CD14-positive monocyte (primary cell): ENCODE measurements at regions not wholly inside any gene's neighbourhood (a gene's known extent, or its start where the extent isn't known, plus 50 kb on each side); places are given as distances from the start of the nearest gene placed in this dataset.
A peak's percentile ranks its signal among the peaks of the same experiment; 100 is the strongest.

Experiments
- DNase-seq, 3 donors: peaks; one replicate each; pipeline ENCODE4 v3.0.0-alpha.2; 2011 to 2022
- H2AFZ ChIP-seq: 2 replicates; pipeline ENCODE4 v1.6.0; 2012; ENCODE audit warnings: mild to moderate bottlenecking, low read depth, low read length, inconsistent platforms; ENCODE audit not compliant: insufficient read depth, poor library complexity, severe bottlenecking
- H3K27ac ChIP-seq, 2 donors: 1 replicate in 1 of 2; 2 replicates in 1 of 2; pipeline ENCODE4 v1.5.1; 2012 to 2013; ENCODE audit warnings: low read length in 2 of 2, control low read depth in 1 of 2, inconsistent platforms in 1 of 2, low read depth in 1 of 2, mild to moderate bottlenecking in 1 of 2
- H3K27me3 ChIP-seq, 2 donors: one replicate each; pipeline versions ENCODE4 v1.6.0 to v1.6.1; 2011 to 2013; ENCODE audit warnings: low read length in 2 of 2; ENCODE audit not compliant: control insufficient read depth in 2 of 2, insufficient read depth in 2 of 2
- H3K36me3 ChIP-seq, 2 donors: replicated peaks in 1 of 2; 1 replicate in 1 of 2; 2 replicates in 1 of 2; pipeline versions ENCODE4 v1.5.1 to v1.6.1; 2012 to 2013; ENCODE audit warnings: low read length in 2 of 2, control low read depth in 1 of 2, inconsistent platforms in 1 of 2, mild to moderate bottlenecking in 1 of 2; ENCODE audit not compliant: insufficient read depth in 2 of 2, control insufficient read depth in 1 of 2
- H3K4me1 ChIP-seq, 2 donors: 1 replicate in 1 of 2; 2 replicates in 1 of 2; pipeline versions ENCODE4 v1.5.1 to v1.6.1; 2012 to 2013; ENCODE audit warnings: low read length in 2 of 2, control low read depth in 1 of 2, inconsistent platforms in 1 of 2, mild to moderate bottlenecking in 1 of 2, moderate library complexity in 1 of 2; ENCODE audit not compliant: insufficient read depth in 2 of 2, control insufficient read depth in 1 of 2
- H3K4me2 ChIP-seq: replicated peaks from 2 replicates; pipeline ENCODE3; 2012; ENCODE audit warnings: low read length, moderate library complexity, mild to moderate bottlenecking; ENCODE audit not compliant: poor library complexity, severe bottlenecking; ENCODE audit errors: extremely low read depth
- H3K4me3 ChIP-seq, 3 experiments: fragments of 200-600 bp in 1 of 3; sonication (generic) in 1 of 3; replicated peaks in 1 of 3; 1 replicate in 2 of 3; 2 replicates in 1 of 3; pipeline ENCODE4 v1.5.1; 2011 to 2013; ENCODE audit warnings: low read length in 3 of 3, mild to moderate bottlenecking in 3 of 3, control low read depth in 2 of 3, low read depth in 2 of 3, inconsistent platforms in 1 of 3, moderate library complexity in 1 of 3
- H3K79me2 ChIP-seq: 2 replicates; pipeline ENCODE4 v1.6.0; 2012; ENCODE audit warnings: mild to moderate bottlenecking, control low read depth, inconsistent platforms, low read length, moderate library complexity; ENCODE audit not compliant: insufficient read depth
- H3K9ac ChIP-seq: 2 replicates; pipeline ENCODE4 v1.6.0; 2017; ENCODE audit warnings: low read length, mild to moderate bottlenecking; ENCODE audit not compliant: insufficient read depth, poor library complexity, severe bottlenecking
- H3K9me3 ChIP-seq, 2 donors: replicated peaks in 1 of 2; 1 replicate in 1 of 2; 2 replicates in 1 of 2; pipeline versions ENCODE4 v1.5.1 to v1.6.1; 2012 to 2013; ENCODE audit warnings: low read length in 2 of 2, control low read depth in 1 of 2; ENCODE audit not compliant: control insufficient read depth in 1 of 2, insufficient read depth in 1 of 2
- H4K20me1 ChIP-seq: 2 replicates; pipeline ENCODE4 v1.6.0; 2012; ENCODE audit warnings: mild to moderate bottlenecking, low read length, control low read depth, moderate library complexity; ENCODE audit not compliant: insufficient read depth
- H3K27ac Mint-ChIP-seq, 7 donors: one replicate each; pipeline ENCODE4 v1.8.0; 2020; ENCODE audit warnings: mild to moderate bottlenecking in 7 of 7, mixed read lengths in 7 of 7, moderate library complexity in 6 of 7, inconsistent platforms in 2 of 7
- H3K27me3 Mint-ChIP-seq, 3 donors: one replicate each; pipeline ENCODE4 v1.8.0; 2021 to 2022; ENCODE audit warnings: low read depth in 3 of 3, mild to moderate bottlenecking in 3 of 3, mixed read lengths in 3 of 3, moderate library complexity in 3 of 3, inconsistent platforms in 1 of 3
- H3K36me3 Mint-ChIP-seq, 2 donors: one replicate each; pipeline ENCODE4 v1.8.0; 2020; ENCODE audit warnings: mixed read lengths in 2 of 2, inconsistent platforms in 1 of 2, mild to moderate bottlenecking in 1 of 2
- H3K4me1 Mint-ChIP-seq: one replicate; pipeline ENCODE4 v1.8.0; 2020; ENCODE audit warnings: mild to moderate bottlenecking, mixed read lengths
- H3K4me3 Mint-ChIP-seq, 2 donors: one replicate each; pipeline ENCODE4 v1.8.0; 2020; ENCODE audit warnings: mild to moderate bottlenecking in 2 of 2, mixed read lengths in 2 of 2, moderate library complexity in 1 of 2
- H3K9me3 Mint-ChIP-seq, 7 donors: one replicate each; pipeline ENCODE4 v1.8.0; 2020 to 2022; ENCODE audit warnings: mixed read lengths in 7 of 7, mild to moderate bottlenecking in 6 of 7, moderate library complexity in 6 of 7, inconsistent platforms in 2 of 7
- CTCF ChIP-seq: fragments of 200-600 bp; IDR thresholded peaks from one replicate; pipeline ENCODE4 v1.8.0; 2022; ENCODE audit warnings: antibody characterized with exemption, mild to moderate bottlenecking
- WGBS: methylation state at CpG from one replicate; pipeline ENCODE4 v1.1.5; 2013; ENCODE audit warnings: missing lambda C conversion rate; ENCODE audit not compliant: insufficient coverage; 5-methylcytosine and 5-hydroxymethylcytosine counted together
- intact Hi-C, 2 donors: fragments of 100-400 bp; cut with micrococcal nuclease; formaldehyde crosslinking; loops; one replicate each; pipeline versions ENCODE4 v1.15.0 to v1.15.1; 2023

- peak overlapping the region in 1 of 7 donors; percentile 24 for H3K27ac Mint-ChIP-seq
- WGBS, result 92% methylated on average over 6 of the region's 6 CpGs
Observed at GRCh38 chr17:73791631-73792030, 147.4 kb upstream of the SDK2 start.

GRCh38 chr17:73792994-73793393 is 148.7 kb upstream of the SDK2 start:
- DNase-seq, result no peak
- Histone ChIP-seq H3K9ac (no peak overlapping the region), H4K20me1 (no peaks in the 10 kb centered on the region), H3K4me1 (no peaks in the 10 kb centered on the region), H3K36me3 (no peaks in the 10 kb centered on the region), H2AFZ (no peak overlapping the region), H3K79me2 (no peaks in the 10 kb centered on the region), H3K9me3 (no peaks in the 10 kb centered on the region), H3K4me3 (no peak overlapping the region), H3K27ac (no peak overlapping the region), H3K4me2 (no peak overlapping the region), H3K27me3 (no peaks in the 10 kb centered on the region)
- Mint-ChIP-seq H3K27me3 (peaks cover 9 to 17% (median 10%) of the 10 kb centered on the region in 3 donors), H3K36me3 (no peaks in the 10 kb centered on the region), H3K4me1 (peaks cover 8% of the 10 kb centered on the region), H3K4me3 (no peak overlapping the region), H3K9me3 (no peaks in the 10 kb centered on the region), H3K27ac (no peak overlapping the region)
- intact Hi-C loops, result no loop called here
- WGBS, result 75% methylated on average over 2 of the region's 4 CpGs
- no peak for TF ChIP-seq CTCF

More at GRCh38 chr17:73791631-73792030, 147.4 kb upstream of the SDK2 start:
- H3K4me2 ChIP-seq, result no peak overlapping the region
- H3K79me2 ChIP-seq, result no peaks in the 10 kb centered on the region
- no peaks in the 10 kb centered on the region for H3K9me3 Mint-ChIP-seq
- no peak overlapping the region for H3K4me3 Mint-ChIP-seq
- TF ChIP-seq CTCF, result no peak
- H3K4me1 ChIP-seq, result no peaks in the 10 kb centered on the region
- no peak for DNase-seq
- peaks cover 0 to 5% of the 10 kb centered on the region in 2 donors for H3K27me3 ChIP-seq
- H3K4me3 ChIP-seq, result no peak overlapping the region
- H4K20me1 ChIP-seq, result no peaks in the 10 kb centered on the region
- H3K4me1 Mint-ChIP-seq, result peaks cover 8% of the 10 kb centered on the region
- H3K9me3 ChIP-seq, result no peaks in the 10 kb centered on the region
- H2AFZ ChIP-seq, result no peak overlapping the region
- peaks cover 4 to 15% (median 14%) of the 10 kb centered on the region in 3 donors for H3K27me3 Mint-ChIP-seq
- no peaks in the 10 kb centered on the region for H3K36me3 ChIP-seq
- intact Hi-C loops, result no loop called here
- no peaks in the 10 kb centered on the region for H3K36me3 Mint-ChIP-seq
- H3K9ac ChIP-seq, result no peak overlapping the region
- no peak overlapping the region for H3K27ac ChIP-seq
